GM19468 (cell line): ENCODE measurements at regions not wholly inside any gene's neighbourhood (a gene's known extent, or its start where the extent isn't known, plus 50 kb on each side); places are given as distances from the start of the nearest gene placed in this dataset.

Experiments
- ATAC-seq: cut with Tn5 transposase; IDR thresholded peaks from one replicate; pipeline ENCODE4 v1.9.1; 2021; ENCODE audit warnings: mild to moderate bottlenecking, moderate library complexity, moderate number of reproducible peaks; ENCODE audit not compliant: unreplicated experiment; ENCODE audit errors: extremely low read depth

GRCh38 chr7:123401295-123401694 is 133.1 kb downstream of the IQUB start:
- ATAC-seq: no peak

GRCh38 chr7:123400196-123400595 is 134.2 kb downstream of the IQUB start:
- ATAC-seq: no peak

GRCh38 chr7:123398921-123399320 is 135.5 kb downstream of the IQUB start:
- ATAC-seq: no peak

- no peak for ATAC-seq
Observed at GRCh38 chr7:123397746-123398338, 136.6 kb downstream of the IQUB start.

GRCh38 chr7:123393623-123394022 is 140.8 kb downstream of the IQUB start:
- no peak for ATAC-seq

GRCh38 chr7:123372368-123372767 is 162.0 kb downstream of the IQUB start:
- ATAC-seq: no peak

GRCh38 chr7:123367484-123368122 is 166.8 kb downstream of the IQUB start:
- peak; percentile 39 for ATAC-seq

- ATAC-seq: no peak
Observed at GRCh38 chr7:123367031-123367430, 167.3 kb upstream of the SLC13A1 start.

GRCh38 chr7:123366626-123367025 is 166.9 kb upstream of the SLC13A1 start:
- ATAC-seq: no peak

- ATAC-seq: no peak
Observed at GRCh38 chr7:123360631-123361030, 160.9 kb upstream of the SLC13A1 start.

- no peak for ATAC-seq
Observed at GRCh38 chr7:123355576-123356190, 155.9 kb upstream of the SLC13A1 start.

- ATAC-seq: no peak
Observed at GRCh38 chr7:123352973-123353372, 153.2 kb upstream of the SLC13A1 start.

- ATAC-seq: no peak
Observed at GRCh38 chr7:123351516-123352505, 152.0 kb upstream of the SLC13A1 start.

GRCh38 chr7:123351027-123351426 is 151.3 kb upstream of the SLC13A1 start:
- no peak for ATAC-seq

GRCh38 chr7:123348690-123349089 is 148.9 kb upstream of the SLC13A1 start:
- no peak for ATAC-seq

- no peak for ATAC-seq
Observed at GRCh38 chr7:123346766-123347165, 147.0 kb upstream of the SLC13A1 start.

GRCh38 chr7:123343611-123344010 is 143.8 kb upstream of the SLC13A1 start:
- ATAC-seq: no peak

- no peak for ATAC-seq
Observed at GRCh38 chr7:123341102-123341501, 141.3 kb upstream of the SLC13A1 start.

- no peak for ATAC-seq
Observed at GRCh38 chr7:123338688-123339087, 138.9 kb upstream of the SLC13A1 start.

GRCh38 chr7:123329988-123330643 is 130.3 kb upstream of the SLC13A1 start:
- no peak for ATAC-seq
